HL-60 (cell line): ENCODE measurements at regions not wholly inside any gene's neighbourhood (a gene's known extent, or its start where the extent isn't known, plus 50 kb on each side); places are given as distances from the start of the nearest gene placed in this dataset.
A peak's percentile ranks its signal among the peaks of the same experiment; 100 is the strongest.

Source experiments
- DNase-seq, 2 experiments: peaks; one replicate each; pipeline ENCODE4 v3.0.0-alpha.2; 2010 to 2020; ENCODE audit warnings: low read depth in 1 of 2, low spot score in 1 of 2
- H3K27ac ChIP-seq: fragments of 250-450 bp; sonication (Bioruptor Pico); replicated peaks from 2 replicates; pipeline ENCODE4 v1.5.1; 2020; ENCODE audit warnings: mild to moderate bottlenecking, moderate library complexity
- H3K27me3 ChIP-seq: fragments of 250-450 bp; sonication (Bioruptor Pico); 2 replicates; pipeline ENCODE4 v1.5.1; 2021; ENCODE audit warnings: mild to moderate bottlenecking, moderate library complexity; ENCODE audit not compliant: insufficient read depth, poor library complexity, severe bottlenecking
- H3K4me3 ChIP-seq: replicated peaks from 2 replicates; pipeline ENCODE4 v1.5.1; 2011; ENCODE audit warnings: mild to moderate bottlenecking, control low read depth, low read length; ENCODE audit not compliant: insufficient read depth
- CTCF ChIP-seq: IDR thresholded peaks from one replicate; pipeline ENCODE4 v1.5.1; 2011; ENCODE audit warnings: low read length, control low read depth, inconsistent platforms; ENCODE audit not compliant: insufficient read depth
- GABPA ChIP-seq: IDR thresholded peaks from 2 replicates; pipeline ENCODE4 v1.6.1; 2012; ENCODE audit warnings: low read depth
- POLR2AphosphoS5 ChIP-seq: IDR thresholded peaks from 2 replicates; pipeline ENCODE4 v1.6.1; 2012; ENCODE audit warnings: low read depth
- REST ChIP-seq: IDR thresholded peaks from 2 replicates; pipeline ENCODE4 v1.6.1; 2012; ENCODE audit warnings: low read depth; ENCODE audit not compliant: insufficient replicate concordance
- SPI1 ChIP-seq: IDR thresholded peaks from 2 replicates; pipeline ENCODE4 v1.6.1; 2012; ENCODE audit warnings: low read depth, mild to moderate bottlenecking, borderline replicate concordance

GRCh38 chr16:5826332-5826731, 728.7 kb upstream of the EEF2KMT start:
- Histone ChIP-seq H3K27me3 (no peaks in the 10 kb centered on the region), H3K27ac (no peak overlapping the region), H3K4me3 (no peak overlapping the region)
- TF ChIP-seq REST (no peak), SPI1 (no peak), CTCF (no peak), POLR2AphosphoS5 (no peak), GABPA (no peak)
- DNase-seq, result peak in 1 of 2 experiments; percentile 8

- TF ChIP-seq POLR2AphosphoS5, result no peak
- TF ChIP-seq SPI1, result no peak
- TF ChIP-seq REST, result no peak
- TF ChIP-seq CTCF, result no peak
- TF ChIP-seq GABPA, result no peak
- H3K27ac ChIP-seq, result no peak overlapping the region
- H3K4me3 ChIP-seq, result no peak overlapping the region
- H3K27me3 ChIP-seq, result no peaks in the 10 kb centered on the region
- DNase-seq, result no peak
Observed at GRCh38 chr16:5820472-5820871, 722.9 kb upstream of the EEF2KMT start.

GRCh38 chr16:5815570-5816237, 718.1 kb upstream of the EEF2KMT start:
- Histone ChIP-seq H3K4me3 (no peak overlapping the region), H3K27ac (no peak overlapping the region), H3K27me3 (no peaks in the 10 kb centered on the region)
- DNase-seq, result no peak
- TF ChIP-seq POLR2AphosphoS5 (no peak), GABPA (no peak), SPI1 (no peak), REST (no peak), CTCF (no peak)
